IPS-20b (cell line): ENCODE measurements at regions not wholly inside any gene's neighbourhood (a gene's known extent, or its start where the extent isn't known, plus 50 kb on each side); places are given as distances from the start of the nearest gene placed in this dataset.
A peak's percentile ranks its signal among the peaks of the same experiment; 100 is the strongest.
"Not testable (repeated sequence)": the region's sequence is repeated elsewhere in the genome, so short reads cannot be mapped to it uniquely, and the experiment has no call there.

Experiments used
- H3K27ac ChIP-seq: one replicate; pipeline ENCODE4 v1.5.1; 2013; ENCODE audit warnings: low read length
- H3K27me3 ChIP-seq: 2 replicates; pipeline ENCODE4 v1.6.1; 2013; ENCODE audit warnings: mild to moderate bottlenecking, low read length, inconsistent platforms; ENCODE audit not compliant: insufficient read depth
- H3K36me3 ChIP-seq: 2 replicates; pipeline ENCODE4 v1.6.1; 2013; ENCODE audit warnings: low read depth, mild to moderate bottlenecking, inconsistent platforms, low read length, moderate library complexity; ENCODE audit not compliant: insufficient read depth
- H3K4me1 ChIP-seq: 2 replicates; pipeline ENCODE4 v1.6.1; 2013; ENCODE audit warnings: mild to moderate bottlenecking, control low read depth, inconsistent platforms, low read length, moderate library complexity; ENCODE audit not compliant: insufficient read depth
- H3K4me3 ChIP-seq: 2 replicates; pipeline ENCODE4 v1.5.1; 2013; ENCODE audit warnings: mild to moderate bottlenecking, low read length, inconsistent platforms
- H3K9ac ChIP-seq: 2 replicates; pipeline ENCODE4 v1.6.1; 2013; ENCODE audit warnings: low read depth, mild to moderate bottlenecking, inconsistent platforms, low read length, moderate library complexity
- H3K9me3 ChIP-seq: 2 replicates; pipeline ENCODE4 v1.6.1; 2013; ENCODE audit warnings: mild to moderate bottlenecking, low read depth, low read length, inconsistent platforms; ENCODE audit not compliant: insufficient read depth

DNA sequence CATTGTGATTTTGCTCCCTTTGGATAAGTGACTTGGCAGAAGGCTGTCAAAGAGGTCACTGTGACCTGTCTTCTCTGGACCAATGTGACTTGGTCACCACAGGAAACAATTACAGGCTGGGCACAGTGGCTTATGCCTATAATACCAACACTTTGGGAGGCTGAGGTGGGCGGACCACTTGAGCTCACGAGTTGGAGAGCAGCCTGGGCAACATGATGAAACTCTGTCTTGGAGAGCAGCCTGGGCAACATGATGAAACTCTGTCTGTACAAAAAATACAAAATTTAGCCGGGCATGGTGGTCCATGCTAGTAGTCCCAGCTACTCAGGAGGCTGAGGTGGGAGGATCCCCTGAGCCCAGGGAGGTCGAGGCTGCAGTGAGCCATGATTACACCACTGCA lies 256.9 kb downstream of the FAM72C start:
- not testable (repeated sequence) for H3K9ac ChIP-seq, H3K4me3 ChIP-seq, H3K9me3 ChIP-seq, H3K36me3 ChIP-seq, H3K27me3 ChIP-seq, H3K4me1 ChIP-seq, H3K27ac ChIP-seq

GRCh38 chr1:143709606-143710259 lies 262.1 kb downstream of the FAM72C start:
- H3K4me3 ChIP-seq, H3K27ac ChIP-seq, H3K27me3 ChIP-seq, H3K36me3 ChIP-seq, H3K9me3 ChIP-seq, H3K9ac ChIP-seq, H3K4me1 ChIP-seq: not testable (repeated sequence)

GRCh38 chr1:143702739-143703138 lies 269.0 kb downstream of the FAM72C start:
- H3K9ac ChIP-seq, H3K27ac ChIP-seq, H3K4me1 ChIP-seq, H3K4me3 ChIP-seq, H3K9me3 ChIP-seq, H3K36me3 ChIP-seq: not testable (repeated sequence)
- peaks cover 41% of the 10 kb centered on the region for H3K27me3 ChIP-seq

DNA sequence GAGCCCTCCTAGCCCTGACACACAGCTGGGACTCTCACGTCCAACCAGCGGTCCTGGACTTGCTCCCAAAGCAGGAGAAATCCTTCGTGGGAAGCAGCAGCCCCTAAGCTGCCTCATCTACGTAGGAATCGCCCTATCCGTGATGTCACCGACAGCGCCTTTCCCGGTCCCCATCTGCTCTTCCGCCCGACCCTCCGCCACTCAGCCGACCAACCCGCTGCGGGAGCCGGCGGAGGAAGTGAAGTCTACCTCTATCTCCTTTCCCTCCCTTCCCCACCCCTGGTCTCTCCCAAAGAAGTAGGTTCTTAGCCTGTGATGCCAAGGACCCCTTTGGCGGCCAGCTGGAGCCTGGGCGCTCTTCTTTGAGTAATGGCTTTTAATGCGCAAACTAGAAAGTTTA lies 272.1 kb downstream of the FAM72C start:
- H3K9ac ChIP-seq, result no peak overlapping the region
- H3K27ac ChIP-seq, result no peak overlapping the region
- H3K4me1 ChIP-seq, result peaks cover 3% of the 10 kb centered on the region; the same call in 1 of the 2 replicates
- H3K27me3 ChIP-seq, result peaks cover 67% of the 10 kb centered on the region
- no peaks in the 10 kb centered on the region for H3K36me3 ChIP-seq
- no peaks in the 10 kb centered on the region for H3K9me3 ChIP-seq
- H3K4me3 ChIP-seq, result peak overlapping the region; percentile 63; the same call in 1 of the 2 replicates

GRCh38 chr1:143699115-143699514 lies 272.7 kb downstream of the FAM72C start:
- Histone ChIP-seq H3K4me1 (peaks cover 3% of the 10 kb centered on the region; the same call in 1 of the 2 replicates), H3K36me3 (no peaks in the 10 kb centered on the region), H3K4me3 (peak overlapping the region; percentile 63; the same call in 1 of the 2 replicates), H3K9ac (no peak overlapping the region), H3K27me3 (peaks cover 73% of the 10 kb centered on the region), H3K27ac (no peak overlapping the region), H3K9me3 (no peaks in the 10 kb centered on the region)

DNA sequence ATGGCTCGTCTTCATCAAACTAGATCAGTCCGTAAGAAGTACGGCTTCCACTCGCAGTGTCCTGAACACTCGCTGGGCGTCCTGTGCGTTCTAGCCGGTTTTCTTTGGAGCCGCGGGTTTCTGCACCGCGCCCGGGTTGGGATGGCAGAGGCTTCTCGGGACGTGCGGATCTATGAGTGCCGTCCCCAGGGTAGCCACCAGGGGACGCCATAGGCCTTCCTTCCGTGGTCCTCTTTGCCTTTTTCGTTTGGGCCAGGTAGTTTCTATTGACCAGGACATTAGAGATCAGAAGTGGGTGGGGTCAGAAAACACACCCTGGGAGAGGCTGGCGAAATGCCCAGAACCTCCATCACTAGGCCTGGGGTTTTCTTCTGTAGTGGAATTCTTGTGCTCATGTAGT lies 273.8 kb downstream of the FAM72C start:
- peaks cover 84% of the 10 kb centered on the region for H3K27me3 ChIP-seq
- no peaks in the 10 kb centered on the region for H3K9me3 ChIP-seq
- H3K4me1 ChIP-seq, result peaks cover 3% of the 10 kb centered on the region; the same call in 1 of the 2 replicates
- H3K27ac ChIP-seq, result no peak overlapping the region
- peak overlapping the region; percentile 63 for H3K4me3 ChIP-seq
- H3K9ac ChIP-seq, result no peak overlapping the region
- no peaks in the 10 kb centered on the region for H3K36me3 ChIP-seq

DNA sequence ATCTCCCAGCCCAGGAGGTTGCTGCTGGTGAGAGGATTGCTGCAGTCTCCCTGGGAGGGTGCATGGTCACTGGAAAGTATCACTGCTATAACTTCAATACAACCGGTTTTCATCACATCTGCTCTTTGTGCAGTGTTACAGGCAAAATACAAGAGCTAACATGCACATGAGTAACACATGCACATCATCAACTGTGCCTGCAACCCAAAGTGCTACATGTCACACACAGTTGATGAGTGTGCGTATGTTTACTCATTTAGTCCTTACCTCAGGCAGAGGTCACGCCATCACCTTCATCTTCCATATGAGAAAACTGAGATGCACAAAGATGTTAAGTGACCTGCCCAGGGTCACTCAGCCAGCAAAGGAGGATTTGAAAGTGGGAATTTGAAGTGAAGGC lies 277.7 kb downstream of the FAM72C start:
- H3K36me3 ChIP-seq, result no peaks in the 10 kb centered on the region
- H3K4me1 ChIP-seq, result peaks cover 3% of the 10 kb centered on the region; the same call in 1 of the 2 replicates
- H3K4me3 ChIP-seq, result no peak overlapping the region
- H3K27ac ChIP-seq, result no peak overlapping the region
- H3K9ac ChIP-seq, result no peak overlapping the region
- H3K9me3 ChIP-seq, result no peaks in the 10 kb centered on the region
- H3K27me3 ChIP-seq, result peaks cover 88% of the 10 kb centered on the region

- Histone ChIP-seq H3K9ac (no peak overlapping the region), H3K27ac (no peak overlapping the region), H3K4me3 (peak overlapping the region; percentile 56; the same call in 1 of the 2 replicates), H3K27me3 (peaks cover 68% of the 10 kb centered on the region), H3K36me3 (no peaks in the 10 kb centered on the region), H3K9me3 (no peaks in the 10 kb centered on the region), H3K4me1 (no peaks in the 10 kb centered on the region)
These were observed 279.7 kb downstream of the FAM72C start for GRCh38 chr1:143691971-143692529.

- peak overlapping the region; percentile 56; the same call in 1 of the 2 replicates for H3K4me3 ChIP-seq
- H3K36me3 ChIP-seq, result no peaks in the 10 kb centered on the region
- no peak overlapping the region for H3K27ac ChIP-seq
- no peak overlapping the region; the same call in 1 of the 2 replicates for H3K9ac ChIP-seq
- no peaks in the 10 kb centered on the region for H3K4me1 ChIP-seq
- H3K9me3 ChIP-seq, result no peaks in the 10 kb centered on the region
- H3K27me3 ChIP-seq, result peaks cover 63% of the 10 kb centered on the region
These were observed 280.3 kb downstream of the FAM72C start for GRCh38 chr1:143691400-143691891.

DNA sequence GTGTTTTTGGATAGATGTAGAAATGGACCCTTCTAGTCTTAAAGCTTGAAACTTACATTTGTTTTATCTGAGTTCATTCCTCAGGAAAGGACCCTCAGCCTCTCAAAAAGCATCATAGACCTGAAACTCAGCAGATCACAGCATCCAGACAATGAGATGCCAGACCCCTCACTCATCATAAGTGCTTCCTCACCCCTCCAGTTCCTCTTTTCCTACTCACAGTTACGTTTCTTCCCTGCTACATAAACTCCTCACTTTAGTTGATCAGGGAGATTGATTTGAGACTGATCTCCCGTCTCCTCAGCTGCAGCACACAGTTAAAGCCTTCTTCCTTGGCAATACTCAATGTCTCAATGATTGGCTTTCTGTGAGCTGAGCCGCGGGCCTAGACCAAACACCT lies 282.0 kb downstream of the FAM72C start:
- no peak overlapping the region for H3K4me3 ChIP-seq
- no peak overlapping the region for H3K27ac ChIP-seq
- no peaks in the 10 kb centered on the region for H3K9me3 ChIP-seq
- no peaks in the 10 kb centered on the region for H3K4me1 ChIP-seq
- H3K27me3 ChIP-seq, result peaks cover 49% of the 10 kb centered on the region
- H3K36me3 ChIP-seq, result no peaks in the 10 kb centered on the region
- no peak overlapping the region for H3K9ac ChIP-seq

- Histone ChIP-seq H3K9me3 (no peaks in the 10 kb centered on the region), H3K27me3 (peaks cover 65% of the 10 kb centered on the region), H3K36me3 (no peaks in the 10 kb centered on the region), H3K9ac (no peak overlapping the region), H3K27ac (no peak overlapping the region), H3K4me1 (no peaks in the 10 kb centered on the region), H3K4me3 (no peak overlapping the region)
These were observed 291.5 kb downstream of the FAM72C start for GRCh38 chr1:143680304-143680703.

- Histone ChIP-seq H3K27ac (no peak overlapping the region), H3K36me3 (no peaks in the 10 kb centered on the region), H3K9ac (no peak overlapping the region), H3K27me3 (peaks cover 100% of the 10 kb centered on the region), H3K4me1 (no peaks in the 10 kb centered on the region), H3K9me3 (no peaks in the 10 kb centered on the region), H3K4me3 (no peak overlapping the region)
These were observed 298.8 kb downstream of the FAM72C start for GRCh38 chr1:143672983-143673382.
